ENCODE measurements at regions not wholly inside any gene's neighbourhood (a gene's known extent, or its start where the extent isn't known, plus 50 kb on each side); places are given as distances from the start of the nearest gene placed in this dataset.
"Not testable (repeated sequence)": the region's sequence is repeated elsewhere in the genome, so short reads cannot be mapped to it uniquely, and the experiment has no call there.

DNA sequence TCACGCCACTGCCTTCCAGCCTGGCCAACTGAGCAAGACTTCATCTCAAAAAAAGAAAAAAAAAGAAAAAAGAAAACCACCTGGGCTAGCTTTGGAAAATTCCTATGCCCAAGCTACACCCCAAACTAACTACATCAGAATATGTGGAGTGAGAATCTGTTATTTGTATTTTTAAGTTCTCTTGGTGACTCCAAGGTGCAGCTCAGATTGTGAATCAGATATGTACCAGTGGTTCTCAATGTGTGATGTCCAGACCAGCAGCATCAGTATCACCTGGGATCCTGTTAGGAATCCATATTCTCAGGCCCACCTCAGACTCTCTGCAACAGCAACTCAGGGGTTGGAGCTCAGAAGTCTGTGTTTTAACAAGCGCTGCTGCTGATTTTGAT lies 376.8 kb downstream of the EDEM1 start:
- DNase-seq: no peak

- DNase-seq: no peak
Measured at GRCh38 chr3:5565026-5565425, 377.5 kb downstream of the EDEM1 start.

- no peak for DNase-seq
Measured at GRCh38 chr3:5567113-5567512, 379.6 kb downstream of the EDEM1 start.

DNA sequence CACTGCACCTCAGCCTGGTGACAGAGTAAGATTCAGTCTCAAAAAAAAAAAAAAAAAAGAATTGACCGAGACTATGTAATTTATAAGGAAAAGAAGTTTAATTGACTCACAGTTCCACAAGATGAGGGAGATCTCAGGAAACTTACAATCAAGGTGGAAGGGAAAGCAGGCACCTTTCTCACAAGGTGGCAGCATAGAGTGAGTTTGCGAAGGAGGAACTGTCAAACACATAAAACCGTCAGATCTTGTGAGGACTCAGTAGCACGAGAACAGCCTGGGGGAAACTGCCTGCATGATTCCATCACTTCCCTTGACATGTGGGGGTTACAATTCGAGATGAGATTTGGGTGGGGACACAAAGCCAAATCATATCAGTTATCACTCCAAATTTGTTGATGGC lies 380.9 kb downstream of the EDEM1 start:
- DNase-seq: no peak

- no peak for DNase-seq
Measured at GRCh38 chr3:5569152-5569551, 381.6 kb downstream of the EDEM1 start.

DNA sequence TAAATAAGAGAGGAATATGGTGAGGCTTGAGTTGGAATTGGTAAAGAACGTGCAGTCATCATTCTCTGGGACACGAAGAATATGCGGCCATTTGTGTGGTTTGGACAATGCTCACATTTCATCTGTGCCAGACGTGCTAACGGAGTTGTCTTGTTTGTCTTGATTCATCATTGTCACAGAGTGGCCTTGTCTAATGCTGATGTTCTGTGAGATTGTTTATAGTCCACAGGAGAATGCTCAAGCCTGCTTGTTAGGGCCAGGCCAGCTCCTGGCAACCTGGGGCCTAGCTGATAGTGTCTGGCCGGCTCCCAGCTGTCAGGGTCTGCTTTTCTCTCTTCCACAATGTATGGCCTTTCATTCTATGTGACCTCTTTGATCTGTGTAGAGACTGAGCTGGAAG lies 384.7 kb downstream of the EDEM1 start:
- DNase-seq: no peak

DNA sequence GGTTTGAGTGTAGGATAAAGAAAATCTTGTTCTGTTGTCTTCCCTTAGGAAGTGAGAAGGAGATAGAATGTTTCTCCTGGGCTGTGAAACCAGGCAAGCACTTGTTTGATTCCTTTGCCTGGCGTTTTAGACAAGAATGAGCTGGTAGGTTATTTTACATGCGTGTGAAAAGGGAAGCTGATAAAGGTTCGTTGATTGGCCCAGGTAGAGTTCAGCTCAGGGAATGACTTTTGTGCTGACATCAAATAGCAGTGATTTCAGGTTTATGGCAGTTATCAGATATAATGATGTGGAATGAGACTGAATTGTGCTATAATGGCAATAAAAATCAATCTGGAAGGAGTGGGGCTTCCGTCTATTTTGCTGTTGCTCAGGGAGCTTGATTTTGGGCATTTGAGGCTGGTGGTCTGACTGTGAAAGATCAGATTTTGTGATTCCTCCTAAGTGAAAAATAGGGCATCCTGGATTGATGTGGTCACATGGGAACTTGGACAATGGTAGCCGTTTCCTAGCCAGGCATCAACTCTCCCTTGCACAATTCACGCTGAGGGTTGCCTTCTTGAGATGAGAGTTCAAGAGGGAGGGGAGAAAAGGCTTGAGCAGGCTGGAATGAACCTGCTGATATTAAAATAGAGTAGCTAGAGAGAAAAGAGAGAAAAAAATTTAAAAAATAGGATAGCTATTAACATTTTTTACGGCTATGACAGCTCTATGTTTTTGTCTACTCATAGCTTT lies 388.9 kb downstream of the EDEM1 start:
- no peak for DNase-seq

GRCh38 chr3:5579139-5579602 lies 391.7 kb downstream of the EDEM1 start:
- DNase-seq: no peak

GRCh38 chr3:5579946-5580345 lies 392.4 kb downstream of the EDEM1 start:
- DNase-seq: no peak

DNA sequence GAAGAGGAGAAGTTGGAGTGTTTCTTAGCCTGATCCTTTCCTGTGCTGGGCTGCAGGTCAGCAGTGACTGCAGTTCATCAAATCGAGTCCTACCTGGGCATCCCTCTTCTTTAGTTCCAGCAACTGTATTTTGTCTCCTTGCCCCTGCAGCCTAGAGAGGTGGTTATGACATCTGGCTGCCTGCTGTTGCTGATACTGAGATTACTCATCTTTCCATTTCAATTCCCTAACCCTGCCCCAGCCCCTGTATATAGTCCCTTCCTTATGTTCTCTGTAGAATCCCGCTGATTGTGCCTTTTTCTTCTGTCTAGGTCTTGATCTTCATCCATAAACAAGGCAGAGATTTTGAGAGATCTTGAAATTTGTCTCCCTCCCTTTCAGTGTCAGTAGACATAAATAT lies 393.3 kb downstream of the EDEM1 start:
- DNase-seq: no peak

DNA sequence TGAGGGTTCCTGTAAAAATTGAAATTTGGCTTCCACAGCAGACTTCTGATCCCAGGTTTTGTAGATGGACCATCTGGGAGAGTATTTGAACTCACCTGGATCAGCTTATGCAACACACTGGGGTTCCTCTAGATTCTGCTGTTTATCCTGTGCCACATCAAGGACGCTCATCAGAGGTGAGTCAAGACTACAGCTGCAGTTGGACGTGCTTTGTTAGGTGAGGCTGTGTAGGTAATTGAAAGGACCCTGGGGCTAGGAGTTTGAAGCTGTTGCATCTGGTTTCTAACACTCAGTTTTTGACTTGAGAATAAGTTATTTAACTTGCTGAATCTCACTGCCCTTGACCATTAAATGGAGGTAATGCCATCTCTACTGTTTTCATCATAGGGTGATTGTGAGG lies 394.2 kb downstream of the EDEM1 start:
- DNase-seq: no peak

DNA sequence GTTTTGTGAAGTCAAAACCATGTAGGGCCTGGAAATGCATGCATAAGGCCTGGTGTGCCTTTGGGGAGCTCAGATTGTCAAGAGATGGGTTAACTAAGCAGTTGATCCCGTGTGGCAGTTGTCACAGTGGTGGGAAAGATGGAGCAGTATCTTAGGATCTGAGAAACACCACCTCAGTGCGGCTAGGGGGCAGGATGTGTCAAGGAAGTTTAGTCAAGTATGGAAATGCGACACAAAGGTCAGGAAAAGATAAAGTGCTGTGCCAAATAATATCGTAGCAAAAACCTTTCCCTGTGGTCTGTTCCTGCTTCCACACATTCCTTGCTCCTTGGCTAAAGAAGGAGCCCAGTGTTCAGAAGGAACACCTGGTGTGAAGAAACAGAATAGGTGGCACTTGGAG lies 396.4 kb downstream of the EDEM1 start:
- no peak for DNase-seq

- DNase-seq: no peak
Measured at GRCh38 chr3:5585085-5585484, 397.6 kb downstream of the EDEM1 start.

GRCh38 chr3:5606884-5607472 lies 419.5 kb downstream of the EDEM1 start:
- no peak for DNase-seq

DNA sequence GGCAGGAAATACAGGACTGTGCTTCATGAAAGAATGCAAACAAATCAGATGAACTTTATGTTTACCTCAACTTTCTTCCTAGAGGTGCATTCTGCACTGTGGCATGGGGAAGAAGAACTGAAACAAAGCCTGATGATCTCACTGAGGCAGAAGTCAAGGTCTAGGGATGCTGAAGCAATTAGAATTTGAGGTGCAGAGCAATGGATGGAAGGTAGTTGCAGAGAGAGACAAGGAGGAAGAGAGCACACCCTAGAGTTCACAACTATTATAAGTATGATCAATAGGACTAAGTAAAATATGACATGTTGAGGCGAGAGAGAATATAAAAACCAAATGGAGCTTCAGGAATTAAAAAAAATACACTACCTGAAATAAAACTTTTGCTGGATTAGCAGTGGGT lies 420.1 kb downstream of the EDEM1 start:
- DNase-seq: no peak

GRCh38 chr3:5608971-5609370 lies 421.5 kb downstream of the EDEM1 start:
- DNase-seq: not testable (repeated sequence)

DNA sequence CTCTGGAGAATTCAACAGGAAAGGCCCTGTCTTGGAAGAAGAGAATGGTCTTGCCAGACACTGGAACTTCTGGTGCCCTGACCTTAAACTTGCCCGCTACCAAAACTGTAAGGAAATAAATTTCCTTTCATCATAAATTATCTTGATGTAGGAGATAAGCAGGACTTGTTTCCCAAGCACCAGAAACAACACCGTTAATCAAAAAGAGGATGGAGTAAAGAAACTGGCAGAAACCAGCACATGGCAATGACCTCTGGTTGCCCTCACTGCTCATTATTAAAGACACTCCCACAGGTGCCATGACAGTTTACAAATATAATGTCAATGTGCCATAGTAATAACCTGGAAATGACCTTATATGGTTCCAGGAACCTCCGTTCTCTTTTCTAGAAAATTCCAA lies 426.1 kb downstream of the EDEM1 start:
- no peak for DNase-seq

- no peak for DNase-seq
Measured at GRCh38 chr3:5616873-5617272, 429.4 kb downstream of the EDEM1 start.

GRCh38 chr3:5618170-5618569 lies 430.7 kb downstream of the EDEM1 start:
- DNase-seq: no peak

DNA sequence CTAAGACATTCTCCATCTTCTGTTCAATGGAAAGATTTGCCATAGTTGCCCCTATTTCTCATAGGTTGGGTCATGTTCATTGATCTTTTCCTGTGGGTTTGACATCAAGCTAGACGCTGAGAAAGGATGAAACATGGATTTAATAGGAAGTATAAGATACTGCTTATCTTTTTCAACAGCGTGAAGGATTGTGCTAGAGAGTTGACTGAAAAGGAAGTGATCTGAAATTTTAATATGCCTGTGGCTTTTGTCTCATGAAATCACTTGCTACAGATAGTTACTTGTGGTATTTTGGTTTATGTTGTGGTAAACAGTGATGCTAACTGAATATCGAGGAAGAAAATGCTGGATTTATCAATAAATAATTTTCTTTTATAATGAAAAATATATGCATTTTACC lies 442.9 kb downstream of the EDEM1 start:
- DNase-seq: no peak

DNA sequence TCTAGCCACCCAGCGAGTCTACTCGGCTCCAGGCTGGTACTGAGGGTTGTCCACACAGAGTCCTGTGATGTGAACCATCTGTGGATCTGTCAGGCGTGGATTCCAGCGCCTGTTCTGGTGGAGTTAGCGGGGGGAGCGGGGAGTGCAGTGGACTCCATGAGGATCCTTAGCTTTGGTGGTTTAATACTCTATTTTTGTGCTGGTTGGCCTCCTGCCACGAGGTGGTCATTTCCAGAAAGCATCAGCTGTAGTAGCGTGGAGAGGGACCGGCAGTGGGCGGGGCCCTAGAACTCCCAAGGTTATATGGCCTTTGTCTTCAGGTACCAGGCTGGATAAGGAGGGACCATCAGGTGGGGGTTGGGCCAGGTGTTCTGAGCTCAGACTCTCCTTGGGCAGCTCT lies 446.5 kb downstream of the EDEM1 start:
- no peak for DNase-seq

DNA sequence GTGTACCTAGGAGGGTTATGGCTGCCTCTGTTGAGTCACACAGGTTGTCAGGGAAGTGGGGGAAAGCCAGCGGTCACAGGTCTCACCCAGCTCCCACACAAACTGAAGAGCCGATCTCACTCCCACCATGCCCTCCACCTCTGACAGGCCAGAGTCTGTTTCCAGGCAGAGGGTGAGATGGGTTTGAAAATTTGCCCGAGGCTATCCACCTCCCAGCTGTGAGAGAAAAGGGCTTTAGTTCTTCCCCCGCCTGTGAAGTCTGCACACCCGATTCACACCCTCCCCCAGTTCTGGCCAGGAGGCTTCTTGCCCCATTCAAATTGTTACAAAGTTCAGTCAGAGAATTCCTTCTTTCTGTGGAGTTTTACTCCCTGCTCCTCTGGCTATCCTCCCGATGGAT lies 446.9 kb downstream of the EDEM1 start:
- DNase-seq: no peak

- DNase-seq: no peak
Measured at GRCh38 chr3:5635746-5636145, 448.2 kb downstream of the EDEM1 start.

GRCh38 chr3:5638550-5638949 lies 451.0 kb downstream of the EDEM1 start:
- no peak for DNase-seq

Measured in CD4-positive, alpha-beta T cell treated with Interleukin-12 subunit alpha and Interleukin-12 subunit beta, for 1 hour (primary cell).